ENCODE measurements at regions not wholly inside any gene's neighbourhood (a gene's known extent, or its start where the extent isn't known, plus 50 kb on each side); places are given as distances from the start of the nearest gene placed in this dataset.

DNA sequence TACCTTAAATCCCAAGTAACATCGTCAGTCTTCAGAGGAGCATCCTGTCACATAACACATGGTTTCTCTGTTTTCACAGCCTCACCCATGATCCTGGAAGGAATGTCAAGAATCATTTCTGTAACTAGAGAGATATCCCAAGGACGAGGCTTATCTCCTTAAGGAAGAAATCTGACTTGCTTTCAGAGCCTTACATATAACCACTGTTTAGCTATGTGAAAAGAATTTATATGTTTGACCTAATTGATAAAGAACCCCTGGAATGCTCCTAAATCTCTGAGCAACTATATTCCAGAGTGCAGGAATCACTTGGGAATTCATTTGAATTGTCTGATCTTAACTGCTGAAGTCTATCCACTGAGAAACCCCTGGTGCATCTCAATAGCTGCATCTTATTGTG, 243.1 kb downstream of the ALDH8A1 start:
- DNase-seq, result no peak

DNA sequence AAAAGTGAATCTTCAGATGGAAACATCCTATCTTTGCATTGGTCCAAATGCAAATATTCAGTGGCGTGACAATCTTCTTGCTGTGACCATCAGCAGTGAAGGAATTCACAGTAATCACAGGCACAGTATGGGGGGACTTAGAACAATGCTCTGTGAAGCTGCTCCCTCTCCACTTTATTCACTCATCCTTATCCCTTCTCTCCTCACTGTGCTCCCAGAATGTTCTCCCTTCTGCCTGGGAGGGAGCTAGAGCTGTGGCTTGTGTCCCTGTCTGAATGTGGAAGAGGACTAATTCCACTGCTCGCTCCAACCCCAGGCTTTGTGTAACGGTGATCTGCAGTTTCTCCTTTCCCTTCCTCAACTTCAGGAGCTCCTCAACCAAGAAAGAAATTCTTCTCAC, 243.7 kb downstream of the ALDH8A1 start:
- DNase-seq, result no peak

GRCh38 chr6:134703206-134703605, 246.7 kb downstream of the ALDH8A1 start:
- no peak for DNase-seq

- no peak for DNase-seq
Measured at GRCh38 chr6:134702279-134702678, 247.6 kb downstream of the ALDH8A1 start.

DNA sequence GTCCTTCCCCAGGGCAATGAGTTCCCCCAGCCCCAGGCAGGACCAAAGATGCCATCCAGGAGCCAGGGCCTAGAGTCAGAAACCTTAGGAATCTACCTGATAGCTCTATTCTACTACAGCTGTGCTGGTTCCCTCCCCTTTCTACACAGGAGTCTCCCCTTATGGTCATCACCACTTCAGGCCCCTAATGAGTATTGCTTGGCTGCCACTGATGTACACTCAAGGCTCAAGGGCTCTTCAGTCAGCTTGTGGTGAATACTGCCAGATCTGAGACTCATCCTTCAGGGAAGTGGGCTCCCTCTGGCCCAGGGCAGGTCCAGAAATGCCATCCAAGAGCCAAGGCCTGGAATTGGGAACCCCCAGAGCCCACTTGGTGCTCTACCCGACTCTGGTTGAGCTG, 248.6 kb downstream of the ALDH8A1 start:
- no peak for DNase-seq

DNA sequence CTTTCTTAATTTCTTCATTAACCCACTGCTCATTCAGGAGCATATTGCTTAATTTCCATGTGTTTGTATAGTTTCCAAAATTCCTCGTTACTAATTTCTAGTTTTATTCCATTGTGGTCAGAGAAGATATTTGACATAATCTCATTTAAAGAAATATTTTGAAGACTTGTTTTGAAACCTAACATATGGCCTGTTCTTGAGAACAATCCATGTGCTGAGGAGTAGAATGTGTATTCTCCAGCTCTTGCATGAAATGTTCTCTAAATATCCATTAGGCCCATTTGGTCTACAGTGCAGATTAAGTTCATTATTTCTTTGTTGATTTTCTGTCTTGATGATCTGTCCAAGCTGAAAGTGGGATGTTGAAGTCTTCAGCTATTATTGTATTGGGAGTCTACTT, 251.7 kb downstream of the ALDH8A1 start:
- no peak for DNase-seq

DNA sequence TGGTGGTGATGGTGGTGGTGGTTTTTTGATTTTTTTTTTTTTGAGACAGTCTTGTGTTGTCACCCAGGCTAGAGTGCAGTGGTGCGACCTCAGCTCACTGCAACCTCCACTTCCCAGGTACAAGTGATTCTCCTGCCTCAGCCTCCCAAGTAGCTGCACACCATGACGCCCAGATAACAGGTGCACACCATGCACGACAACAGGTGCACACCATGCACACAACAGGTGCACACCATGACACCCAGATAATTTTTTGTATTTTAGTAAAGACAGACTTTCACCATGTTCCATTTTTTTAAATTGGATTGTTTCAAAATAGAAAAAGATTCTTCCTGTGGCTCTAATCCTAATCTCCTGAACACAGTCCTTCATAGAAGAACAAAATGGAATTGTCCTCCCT, 257.9 kb downstream of the ALDH8A1 start:
- DNase-seq, result no peak

- no peak for DNase-seq
Measured at GRCh38 chr6:134691180-134691579, 258.7 kb downstream of the ALDH8A1 start.

DNA sequence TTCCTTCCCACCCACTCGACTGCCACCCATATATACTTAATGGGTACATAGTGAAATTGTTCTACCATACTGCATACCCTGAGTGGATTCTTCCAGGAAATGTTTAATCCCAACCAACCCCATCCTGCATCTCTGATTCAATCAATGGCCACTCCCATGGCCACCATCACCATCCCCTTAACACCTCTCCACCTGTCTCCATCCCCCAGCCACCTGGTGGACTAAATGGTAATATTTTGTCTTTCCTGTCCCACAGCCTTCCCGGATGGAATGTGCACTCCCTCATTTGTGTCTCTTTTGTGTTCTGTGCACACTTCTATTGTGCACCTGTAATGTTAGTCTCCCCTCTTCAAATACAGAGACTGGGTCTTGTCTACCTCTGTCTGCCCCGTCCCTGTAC, 259.9 kb downstream of the ALDH8A1 start:
- DNase-seq, result no peak

DNA sequence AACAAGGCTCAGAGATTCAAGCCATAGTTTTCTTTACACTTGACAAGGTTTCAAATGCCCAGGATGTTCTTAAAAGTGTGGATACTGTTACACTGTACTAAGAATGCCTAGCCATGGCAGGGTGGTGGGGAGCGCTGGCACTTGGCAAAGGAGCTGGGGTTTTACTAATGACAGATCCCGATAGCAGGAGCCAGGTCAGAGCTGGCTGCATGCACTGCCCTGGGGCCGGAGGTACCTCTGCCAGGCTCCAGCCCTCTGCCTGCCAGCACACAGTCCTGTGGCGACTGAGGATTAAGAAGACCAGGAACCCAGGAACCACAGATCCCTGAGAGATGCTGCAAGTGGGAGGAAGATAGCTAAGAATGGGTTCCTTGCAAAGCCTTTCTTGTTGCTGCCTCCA, 260.3 kb downstream of the ALDH8A1 start:
- DNase-seq, result no peak

GRCh38 chr6:134689177-134689576, 260.7 kb downstream of the ALDH8A1 start:
- no peak for DNase-seq

DNA sequence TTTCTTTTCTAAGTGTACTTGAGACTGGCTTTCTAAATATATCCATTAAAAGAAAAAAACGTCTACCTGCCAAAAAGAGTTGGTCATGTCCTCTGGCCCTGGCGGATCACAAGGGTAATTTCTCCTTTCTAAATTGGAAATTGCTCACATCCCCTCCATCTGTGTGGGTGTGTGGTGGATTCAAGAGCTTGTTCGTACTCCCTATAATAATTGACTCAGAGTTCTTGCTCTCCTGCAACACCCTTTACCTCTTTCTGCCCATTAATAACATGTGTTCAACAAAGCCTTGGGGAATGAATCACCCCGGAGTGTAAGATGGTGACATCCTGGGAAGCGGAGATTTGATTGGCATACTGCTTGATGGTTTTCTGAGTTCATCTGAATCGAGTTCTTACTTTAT, 263.8 kb downstream of the ALDH8A1 start:
- DNase-seq, result no peak

- no peak for DNase-seq
Measured at GRCh38 chr6:134684423-134684795, 265.5 kb downstream of the ALDH8A1 start.

DNA sequence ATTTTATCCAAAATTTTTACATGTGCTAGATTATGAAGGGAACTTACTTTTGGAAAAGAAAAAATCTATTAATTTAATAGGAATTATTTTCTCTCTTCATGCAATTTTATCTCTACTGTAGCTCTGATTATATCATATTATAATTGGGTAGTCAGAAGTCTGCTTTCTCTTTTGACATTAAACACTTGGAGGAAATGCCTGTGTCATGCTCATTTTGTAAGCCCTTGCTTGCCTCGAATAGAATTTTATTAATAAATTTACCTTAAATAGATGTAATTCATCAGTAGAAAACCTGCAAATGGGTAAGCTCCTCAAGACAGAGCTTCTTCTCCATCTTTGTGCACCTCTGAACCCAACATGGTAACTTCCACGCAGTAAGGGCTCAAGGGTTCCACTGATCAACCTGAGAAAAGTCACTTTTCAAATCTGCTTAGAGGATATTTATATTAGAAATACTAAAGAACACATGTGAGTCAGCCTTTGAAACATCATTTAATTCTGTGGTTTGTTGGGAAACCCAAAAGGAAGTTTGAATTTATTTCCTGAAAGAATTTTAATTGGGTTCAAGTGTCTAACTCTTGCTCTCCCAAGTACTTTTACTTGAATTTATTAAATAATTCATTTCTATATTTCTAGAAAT, 266.0 kb downstream of the ALDH8A1 start:
- no peak for DNase-seq

DNA sequence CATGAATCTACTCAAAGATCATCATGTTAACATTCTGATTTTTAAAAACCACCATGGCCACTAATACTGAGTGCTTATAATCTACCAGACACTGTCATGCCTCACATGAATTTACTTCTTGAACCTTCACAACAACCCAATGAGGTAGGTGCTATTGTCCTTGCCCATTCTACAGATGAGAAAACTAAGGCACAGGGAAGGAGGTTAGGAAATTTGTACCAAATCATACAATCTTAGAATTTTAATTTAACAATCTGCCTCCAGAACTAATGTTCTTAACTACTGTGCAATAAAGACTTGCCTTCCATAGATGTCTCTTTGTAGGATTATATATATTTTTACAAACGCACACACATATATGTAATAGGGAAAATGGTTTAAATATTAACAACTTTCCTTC, 269.5 kb downstream of the ALDH8A1 start:
- DNase-seq, result no peak

- DNase-seq, result no peak
Measured at GRCh38 chr6:134680021-134680420, 269.9 kb downstream of the ALDH8A1 start.

- DNase-seq, result no peak
Measured at GRCh38 chr6:134678436-134678889, 271.4 kb downstream of the ALDH8A1 start.

- DNase-seq, result no peak
Measured at GRCh38 chr6:134676307-134677281, 273.3 kb downstream of the ALDH8A1 start.

GRCh38 chr6:134675110-134676054, 274.5 kb downstream of the ALDH8A1 start:
- DNase-seq, result no peak

GRCh38 chr6:134674562-134674961, 275.3 kb downstream of the ALDH8A1 start:
- DNase-seq, result no peak

- no peak for DNase-seq
Measured at GRCh38 chr6:134669485-134669884, 280.4 kb downstream of the ALDH8A1 start.

DNA sequence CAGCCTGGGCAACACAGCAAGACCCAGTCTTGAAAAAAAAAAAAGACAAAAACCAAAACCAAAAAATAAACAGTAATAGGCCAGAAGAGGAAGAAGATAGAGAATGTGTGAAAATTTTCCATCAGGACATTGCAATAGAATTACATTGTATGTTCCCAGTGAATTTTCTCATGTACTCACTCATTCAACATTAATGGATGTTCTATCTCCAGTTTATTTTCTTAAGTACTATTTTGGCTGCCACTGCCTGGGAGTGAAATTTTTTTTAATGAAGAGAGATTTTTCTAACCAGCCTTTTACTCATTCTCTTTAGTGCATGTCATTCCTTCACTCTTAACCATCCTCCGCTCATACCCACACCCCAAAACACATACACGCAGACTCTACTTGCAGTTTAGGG, 282.8 kb downstream of the ALDH8A1 start:
- DNase-seq, result no peak

DNA sequence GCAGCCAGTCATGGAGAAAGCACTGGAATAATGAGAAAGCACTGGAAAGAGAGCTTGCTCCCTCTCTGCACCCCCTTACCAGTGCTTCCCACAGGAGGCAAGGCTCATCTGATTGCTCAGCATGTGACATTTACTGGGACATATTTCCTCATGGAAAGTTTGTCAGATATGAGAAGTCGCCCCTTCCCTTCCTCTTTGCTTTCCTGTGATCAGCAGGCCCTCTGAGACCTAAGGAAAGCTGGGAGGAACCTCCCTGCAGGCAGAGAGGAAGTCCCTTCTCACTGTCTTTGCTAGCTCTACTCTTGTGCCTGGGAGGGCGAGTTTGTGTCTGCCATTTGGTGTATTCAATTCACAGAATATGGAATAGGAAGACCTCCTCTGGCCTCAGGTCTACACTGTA, 283.8 kb downstream of the ALDH8A1 start:
- DNase-seq, result no peak

Data from CD4-positive, alpha-beta T cell treated with Interleukin-17A for 4 hours (primary cell).